ENCODE measurements at regions not wholly inside any gene's neighbourhood (a gene's known extent, or its start where the extent isn't known, plus 50 kb on each side); places are given as distances from the start of the nearest gene placed in this dataset.

GRCh38 chr1:194786027-194786426 lies 1599.6 kb upstream of the B3GALT2 start:
- H3K9ac ChIP-seq (ENCODE audit: low read depth, low read length): no peak overlapping the region
- no peak overlapping the region for H3K4me3 ChIP-seq (ENCODE audit: low read depth in 1 of 2, low read length in 2 of 2)

DNA sequence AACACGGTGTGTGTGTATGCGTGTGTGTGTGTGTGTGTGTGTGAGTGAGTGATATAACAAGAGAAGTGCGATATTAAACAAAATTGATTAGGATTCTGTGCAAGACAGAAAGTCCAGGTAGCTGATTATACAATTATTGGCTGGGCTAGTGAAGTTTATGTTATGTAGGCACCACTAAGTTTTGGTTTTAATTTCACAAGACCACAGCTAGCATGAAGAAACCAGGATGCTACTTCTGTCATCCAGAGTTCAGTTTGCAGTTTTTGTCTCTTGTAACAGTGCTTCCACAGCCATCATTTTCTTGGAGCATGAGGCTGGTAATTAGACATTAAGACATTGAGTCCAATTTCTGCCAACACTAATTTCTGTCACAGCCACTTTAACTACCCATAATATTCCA lies 1590.2 kb upstream of the B3GALT2 start:
- Histone ChIP-seq H3K27me3 (ENCODE audit: insufficient read depth, low read length, poor library complexity) (no peaks in the 10 kb centered on the region), H3K9ac (ENCODE audit: low read depth, low read length) (no peak overlapping the region), H3K4me3 (ENCODE audit: low read depth in 1 of 2, low read length in 2 of 2) (no peak overlapping the region), H3K36me3 (ENCODE audit: insufficient read depth, low read length) (no peaks in the 10 kb centered on the region), H3K4me2 (ENCODE audit: insufficient read depth, low read length) (no peak overlapping the region), H4K20me1 (ENCODE audit: insufficient read depth, low read length) (no peaks in the 10 kb centered on the region), H2AFZ (ENCODE audit: low read depth, low read length) (no peak overlapping the region), H3K27ac (ENCODE audit: low read length) (no peak overlapping the region), H3K9me3 (ENCODE audit: insufficient read depth, low read length, severe bottlenecking) (peaks cover 2% of the 10 kb centered on the region), H3K79me2 (ENCODE audit: insufficient read depth, low read length) (no peaks in the 10 kb centered on the region), H3K4me1 (ENCODE audit: insufficient read depth, low read length) (no peaks in the 10 kb centered on the region)
- no peak for ATAC-seq (ENCODE audit: insufficient read depth, low read depth)
- no peak for DNase-seq
- TF ChIP-seq, protein P1, sequence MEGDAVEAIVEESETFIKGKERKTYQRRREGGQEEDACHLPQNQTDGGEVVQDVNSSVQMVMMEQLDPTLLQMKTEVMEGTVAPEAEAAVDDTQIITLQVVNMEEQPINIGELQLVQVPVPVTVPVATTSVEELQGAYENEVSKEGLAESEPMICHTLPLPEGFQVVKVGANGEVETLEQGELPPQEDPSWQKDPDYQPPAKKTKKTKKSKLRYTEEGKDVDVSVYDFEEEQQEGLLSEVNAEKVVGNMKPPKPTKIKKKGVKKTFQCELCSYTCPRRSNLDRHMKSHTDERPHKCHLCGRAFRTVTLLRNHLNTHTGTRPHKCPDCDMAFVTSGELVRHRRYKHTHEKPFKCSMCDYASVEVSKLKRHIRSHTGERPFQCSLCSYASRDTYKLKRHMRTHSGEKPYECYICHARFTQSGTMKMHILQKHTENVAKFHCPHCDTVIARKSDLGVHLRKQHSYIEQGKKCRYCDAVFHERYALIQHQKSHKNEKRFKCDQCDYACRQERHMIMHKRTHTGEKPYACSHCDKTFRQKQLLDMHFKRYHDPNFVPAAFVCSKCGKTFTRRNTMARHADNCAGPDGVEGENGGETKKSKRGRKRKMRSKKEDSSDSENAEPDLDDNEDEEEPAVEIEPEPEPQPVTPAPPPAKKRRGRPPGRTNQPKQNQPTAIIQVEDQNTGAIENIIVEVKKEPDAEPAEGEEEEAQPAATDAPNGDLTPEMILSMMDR (IDR thresholded peaks at IDR 0.05; ENCODE audit: borderline replicate concordance, extremely low read depth, low read length, poor library complexity, severe bottlenecking): no peak
- no peak for TF ChIP-seq EZH2 (IDR thresholded peaks at IDR 0.05; ENCODE audit: borderline replicate concordance, low read depth, low read length, severe bottlenecking)

More at GRCh38 chr1:194786027-194786426, 1599.6 kb upstream of the B3GALT2 start:
- no peak for ATAC-seq (ENCODE audit: insufficient read depth, low read depth)
- no peaks in the 10 kb centered on the region for H3K27me3 ChIP-seq (ENCODE audit: insufficient read depth, low read length, poor library complexity)
- DNase-seq: no peak
- TF ChIP-seq EZH2 (IDR thresholded peaks at IDR 0.05; ENCODE audit: borderline replicate concordance, low read depth, low read length, severe bottlenecking): no peak
- TF ChIP-seq, protein P1 (IDR thresholded peaks at IDR 0.05; ENCODE audit: borderline replicate concordance, extremely low read depth, low read length, poor library complexity, severe bottlenecking): no peak
- no peak overlapping the region for H3K27ac ChIP-seq (ENCODE audit: low read length)
- H3K36me3 ChIP-seq (ENCODE audit: insufficient read depth, low read length): no peaks in the 10 kb centered on the region
- no peaks in the 10 kb centered on the region for H3K79me2 ChIP-seq (ENCODE audit: insufficient read depth, low read length)
- H4K20me1 ChIP-seq (ENCODE audit: insufficient read depth, low read length): no peaks in the 10 kb centered on the region
- no peak overlapping the region for H2AFZ ChIP-seq (ENCODE audit: low read depth, low read length)
- no peaks in the 10 kb centered on the region for H3K4me1 ChIP-seq (ENCODE audit: insufficient read depth, low read length)
- no peak overlapping the region for H3K4me2 ChIP-seq (ENCODE audit: insufficient read depth, low read length)
- H3K9me3 ChIP-seq (ENCODE audit: insufficient read depth, low read length, severe bottlenecking): no peaks in the 10 kb centered on the region

DNA sequence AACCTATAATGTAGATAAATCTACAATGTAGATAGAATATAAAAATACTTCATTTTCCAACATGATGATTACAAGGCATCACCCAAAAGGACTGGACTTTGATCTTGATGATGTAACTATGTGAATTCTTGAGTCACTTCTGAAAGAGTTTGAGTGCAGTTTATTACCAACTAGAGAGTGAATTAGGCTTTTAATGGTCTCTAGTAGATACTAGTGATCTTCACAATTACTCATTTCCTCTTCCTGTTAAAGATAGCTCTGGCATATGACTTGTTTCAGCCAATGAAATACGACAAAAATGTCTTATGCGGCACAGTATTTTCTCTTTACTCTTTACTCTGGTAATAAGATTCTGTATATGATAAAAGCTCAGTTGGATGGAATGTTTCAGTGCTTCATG lies 1588.1 kb upstream of the B3GALT2 start:
- Histone ChIP-seq H2AFZ (ENCODE audit: low read depth, low read length) (no peak overlapping the region), H4K20me1 (ENCODE audit: insufficient read depth, low read length) (no peaks in the 10 kb centered on the region), H3K79me2 (ENCODE audit: insufficient read depth, low read length) (no peaks in the 10 kb centered on the region), H3K4me1 (ENCODE audit: insufficient read depth, low read length) (no peaks in the 10 kb centered on the region), H3K9ac (ENCODE audit: low read depth, low read length) (no peak overlapping the region), H3K4me2 (ENCODE audit: insufficient read depth, low read length) (no peak overlapping the region), H3K27me3 (ENCODE audit: insufficient read depth, low read length, poor library complexity) (no peaks in the 10 kb centered on the region), H3K9me3 (ENCODE audit: insufficient read depth, low read length, severe bottlenecking) (peaks cover 2% of the 10 kb centered on the region), H3K27ac (ENCODE audit: low read length) (no peak overlapping the region), H3K36me3 (ENCODE audit: insufficient read depth, low read length) (no peaks in the 10 kb centered on the region), H3K4me3 (ENCODE audit: low read depth in 1 of 2, low read length in 2 of 2) (no peak overlapping the region)
- TF ChIP-seq, protein P1 (IDR thresholded peaks at IDR 0.05; ENCODE audit: borderline replicate concordance, extremely low read depth, low read length, poor library complexity, severe bottlenecking): no peak
- ATAC-seq (ENCODE audit: insufficient read depth, low read depth) (no peak), DNase-seq (no peak)
